A673 (cell line): ENCODE measurements at regions not wholly inside any gene's neighbourhood (a gene's known extent, or its start where the extent isn't known, plus 50 kb on each side); places are given as distances from the start of the nearest gene placed in this dataset.

Experiments used
- BruUV-seq: library from RNA; stranded (reverse); fragments of 400-500 nt; replicated peaks from 2 replicates; lab custom pipeline; 2021; lab: Mats Ljungman, UMichigan
- CTCF ChIA-PET: fragments of 300-600 bp; sonication (Branson Sonifier 250); formaldehyde crosslinking; loops from one replicate; lab custom pipeline; 2022; ENCODE audit warnings: antibody characterized with exemption; lab: Charles Lee
- POLR2A ChIA-PET: fragments of 300-600 bp; sonication (Branson Sonifier 250); formaldehyde crosslinking; loops from one replicate; lab custom pipeline; 2022; ENCODE audit warnings: antibody characterized with exemption; ENCODE audit not compliant: low non-redundant PET; lab: Charles Lee
- DNase-seq: peaks from one replicate; pipeline ENCODE4 v3.0.0-alpha.2; 2015; ENCODE audit warnings: low spot score
- H3K27ac ChIP-seq: fragments of 200-600 bp; sonication (generic); 2 replicates; pipeline ENCODE4 v1.5.1; 2016; ENCODE audit warnings: mixed run types, low read depth, mild to moderate bottlenecking, mixed read lengths, antibody characterized with exemption, low read length; ENCODE audit not compliant: poor library complexity, severe bottlenecking
- H3K27me3 ChIP-seq: fragments of 200-600 bp; sonication (generic); replicated peaks from 2 replicates; pipeline ENCODE4 v1.6.1; 2017; ENCODE audit warnings: mixed run types, low read depth, mild to moderate bottlenecking, mixed read lengths, antibody characterized with exemption, low read length; ENCODE audit not compliant: insufficient read depth, poor library complexity
- H3K36me3 ChIP-seq: fragments of 200-600 bp; sonication (generic); 2 replicates; pipeline ENCODE4 v1.6.1; 2016; ENCODE audit warnings: mixed run types, mild to moderate bottlenecking, mixed read lengths, antibody characterized with exemption, low read length; ENCODE audit not compliant: insufficient read depth, poor library complexity, severe bottlenecking
- H3K4me1 ChIP-seq: fragments of 200-600 bp; sonication (generic); 2 replicates; pipeline ENCODE4 v1.6.1; 2017; ENCODE audit warnings: mixed run types, mild to moderate bottlenecking, mixed read lengths, antibody characterized with exemption, low read length; ENCODE audit not compliant: insufficient read depth, poor library complexity, severe bottlenecking
- H3K4me3 ChIP-seq: fragments of 200-600 bp; sonication (generic); 2 replicates; pipeline ENCODE4 v1.5.1; 2016; ENCODE audit warnings: low read depth, mixed run types, mild to moderate bottlenecking, mixed read lengths, low read length; ENCODE audit not compliant: poor library complexity, severe bottlenecking
- H3K9me3 ChIP-seq: fragments of 200-600 bp; sonication (generic); 2 replicates; pipeline ENCODE4 v1.6.1; 2016; ENCODE audit warnings: mixed run types, low read depth, mild to moderate bottlenecking, mixed read lengths, antibody characterized with exemption, low read length; ENCODE audit not compliant: poor library complexity, severe bottlenecking
- CTCF ChIP-seq: fragments of 300-800, 200-600 bp; sonication (generic); conservative IDR thresholded peaks from 2 replicates; pipeline ENCODE4 v1.5.1; 2017; ENCODE audit warnings: low read depth, mild to moderate bottlenecking, antibody characterized with exemption, low read length, moderate library complexity, mixed read lengths
- EZH2 ChIP-seq: fragments of 200-600 bp; sonication (generic); IDR thresholded peaks from 2 replicates; pipeline ENCODE4 v1.6.1; 2017; ENCODE audit warnings: borderline replicate concordance, low read depth, mild to moderate bottlenecking, mixed read lengths, antibody characterized with exemption, low read length; ENCODE audit not compliant: poor library complexity, severe bottlenecking
- intact Hi-C: fragments of 100-400 bp; cut with micrococcal nuclease; formaldehyde crosslinking; loops from one replicate; pipeline ENCODE4 v1.10.0; 2022; ENCODE audit not compliant: unreplicated experiment

- no peak overlapping the region for H3K4me3 ChIP-seq
- no peaks in the 10 kb centered on the region for H3K36me3 ChIP-seq
- H3K4me1 ChIP-seq, result no peaks in the 10 kb centered on the region
- ChIA-PET POLR2A (no interaction called here), CTCF (no interaction called here)
- no peaks in the 10 kb centered on the region for H3K27me3 ChIP-seq
- no peaks in the 10 kb centered on the region for H3K9me3 ChIP-seq
- TF ChIP-seq EZH2, result no peak
- TF ChIP-seq CTCF, result no peak
- intact Hi-C loops, result no loop called here
- no peak overlapping the region for H3K27ac ChIP-seq
- DNase-seq, result no peak
- BruUV-seq, result no TSS peak
These were observed 190.4 kb upstream of the USP25 start for GRCh38 chr21:15539376-15539775.

- no peaks in the 10 kb centered on the region for H3K4me1 ChIP-seq
- BruUV-seq, result no TSS peak
- H3K27ac ChIP-seq, result no peak overlapping the region
- H3K36me3 ChIP-seq, result no peaks in the 10 kb centered on the region
- ChIA-PET CTCF (no interaction called here), POLR2A (no interaction called here)
- no peak overlapping the region for H3K4me3 ChIP-seq
- no peak for DNase-seq
- intact Hi-C loops, result no loop called here
- no peaks in the 10 kb centered on the region for H3K9me3 ChIP-seq
- TF ChIP-seq EZH2, result no peak
- no peak for TF ChIP-seq CTCF
- H3K27me3 ChIP-seq, result no peaks in the 10 kb centered on the region
These were observed 186.3 kb upstream of the USP25 start for GRCh38 chr21:15543473-15543872.

GRCh38 chr21:15549671-15550070 lies 180.1 kb upstream of the USP25 start:
- intact Hi-C loops, result no loop called here
- BruUV-seq, result no TSS peak
- peak; percentile 8 for DNase-seq
- Histone ChIP-seq H3K4me3 (no peak overlapping the region), H3K36me3 (no peaks in the 10 kb centered on the region), H3K27ac (no peak overlapping the region), H3K27me3 (no peaks in the 10 kb centered on the region), H3K9me3 (no peaks in the 10 kb centered on the region), H3K4me1 (no peaks in the 10 kb centered on the region)
- CTCF ChIA-PET, result no interaction called here
- POLR2A ChIA-PET, result no interaction called here
- TF ChIP-seq EZH2, result no peak
- TF ChIP-seq CTCF, result no peak
